ENCODE measurements at regions not wholly inside any gene's neighbourhood (a gene's known extent, or its start where the extent isn't known, plus 50 kb on each side); places are given as distances from the start of the nearest gene placed in this dataset.

DNA sequence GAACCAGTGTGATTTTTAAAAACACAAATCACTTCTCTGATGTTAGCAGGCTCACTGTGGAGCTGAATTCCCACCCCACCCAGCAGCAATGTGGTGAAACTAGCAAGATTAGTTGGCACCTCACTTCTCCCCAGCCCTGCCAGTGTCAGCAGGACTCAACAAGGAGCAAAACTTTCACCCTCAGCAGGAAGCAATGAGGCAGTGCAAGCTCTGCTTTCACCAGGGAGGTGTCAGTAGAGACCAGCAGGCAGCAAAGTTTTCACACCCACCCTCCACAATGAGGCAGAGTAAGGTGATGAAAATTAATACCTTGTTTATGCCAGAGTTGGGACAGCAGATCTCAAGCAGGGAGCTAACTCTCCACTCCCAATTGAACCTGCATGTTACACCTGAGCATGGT lies 565.0 kb downstream of the CETN3 start:
- no peak for TF ChIP-seq POLR2AphosphoS5 (IDR thresholded peaks at IDR 0.05)
- TF ChIP-seq, protein P1, sequence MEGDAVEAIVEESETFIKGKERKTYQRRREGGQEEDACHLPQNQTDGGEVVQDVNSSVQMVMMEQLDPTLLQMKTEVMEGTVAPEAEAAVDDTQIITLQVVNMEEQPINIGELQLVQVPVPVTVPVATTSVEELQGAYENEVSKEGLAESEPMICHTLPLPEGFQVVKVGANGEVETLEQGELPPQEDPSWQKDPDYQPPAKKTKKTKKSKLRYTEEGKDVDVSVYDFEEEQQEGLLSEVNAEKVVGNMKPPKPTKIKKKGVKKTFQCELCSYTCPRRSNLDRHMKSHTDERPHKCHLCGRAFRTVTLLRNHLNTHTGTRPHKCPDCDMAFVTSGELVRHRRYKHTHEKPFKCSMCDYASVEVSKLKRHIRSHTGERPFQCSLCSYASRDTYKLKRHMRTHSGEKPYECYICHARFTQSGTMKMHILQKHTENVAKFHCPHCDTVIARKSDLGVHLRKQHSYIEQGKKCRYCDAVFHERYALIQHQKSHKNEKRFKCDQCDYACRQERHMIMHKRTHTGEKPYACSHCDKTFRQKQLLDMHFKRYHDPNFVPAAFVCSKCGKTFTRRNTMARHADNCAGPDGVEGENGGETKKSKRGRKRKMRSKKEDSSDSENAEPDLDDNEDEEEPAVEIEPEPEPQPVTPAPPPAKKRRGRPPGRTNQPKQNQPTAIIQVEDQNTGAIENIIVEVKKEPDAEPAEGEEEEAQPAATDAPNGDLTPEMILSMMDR (IDR thresholded peaks at IDR 0.05) = no peak
